ENCODE measurements at regions not wholly inside any gene's neighbourhood (a gene's known extent, or its start where the extent isn't known, plus 50 kb on each side); places are given as distances from the start of the nearest gene placed in this dataset.

- no peaks in the 10 kb centered on the region for H3K9me3 ChIP-seq (replicated peaks in 1 of 2; ENCODE audit: control insufficient read depth in 2 of 2, insufficient read depth in 1 of 2, low read depth in 1 of 2, low read length in 2 of 2)
- no CpG with 5 or more reads among the region's 4 CpGs for WGBS, 2 donors (ENCODE audit: extremely low coverage in 2 of 2, insufficient read length in 2 of 2, insufficient replicate concordance in 1 of 2)
- no peak overlapping the region for H3K9ac ChIP-seq (ENCODE audit: low read depth, low read length, poor library complexity)
- no peaks in the 10 kb centered on the region for H3K4me1 ChIP-seq (ENCODE audit: control insufficient read depth in 2 of 2, insufficient read depth in 1 of 2, low read depth in 1 of 2, low read length in 2 of 2)
- no peak overlapping the region for H3K27ac ChIP-seq (replicated peaks; ENCODE audit: low read length)
- no peak overlapping the region for H2AFZ ChIP-seq (ENCODE audit: low read length)
- no peak overlapping the region for H3K23ac ChIP-seq (ENCODE audit: low read depth, low read length, poor library complexity)
- H4K91ac ChIP-seq (ENCODE audit: low read depth, low read length, poor library complexity): no peak overlapping the region
- no peak overlapping the region for H2BK5ac ChIP-seq (ENCODE audit: low read length)
- no peak overlapping the region for H3K4me3 ChIP-seq (ENCODE audit: low read length in 2 of 2)
- H2BK120ac ChIP-seq (ENCODE audit: low read depth, low read length): no peak overlapping the region
- H3K27me3 ChIP-seq (ENCODE audit: control insufficient read depth in 3 of 3, insufficient read depth in 3 of 3, low read depth in 1 of 3, low read length in 3 of 3): no peaks in the 10 kb centered on the region
- no peak overlapping the region for H2BK12ac ChIP-seq (ENCODE audit: low read length)
- H3K36me3 ChIP-seq (replicated peaks in 1 of 2; ENCODE audit: control insufficient read depth in 2 of 2, insufficient read depth in 2 of 2, low read length in 2 of 2): no peaks in the 10 kb centered on the region
- H3K79me1 ChIP-seq (ENCODE audit: low read depth, low read length): no peaks in the 10 kb centered on the region
- no peak overlapping the region for H2BK15ac ChIP-seq (ENCODE audit: low read length)
- no peak overlapping the region for H2AK5ac ChIP-seq (ENCODE audit: low read depth, low read length)
- no peak overlapping the region for H3K4ac ChIP-seq (ENCODE audit: low read length)
- H4K8ac ChIP-seq (ENCODE audit: low read depth, low read length): no peak overlapping the region
- no peak overlapping the region for H3K14ac ChIP-seq (ENCODE audit: low read length)
- H3K4me2 ChIP-seq (ENCODE audit: insufficient read depth, low read length, poor library complexity, severe bottlenecking): no peak overlapping the region
- no peak overlapping the region for H3K18ac ChIP-seq (ENCODE audit: low read length)
- no peak for DNase-seq (ENCODE audit: low spot score)
These were observed 647.3 kb upstream of the GHITM start for GRCh38 chr10:83492004-83492403.

GRCh38 chr10:83512681-83513080, 626.6 kb upstream of the GHITM start:
- Histone ChIP-seq H3K18ac (ENCODE audit: low read length) (no peak overlapping the region), H3K4me1 (ENCODE audit: control insufficient read depth in 2 of 2, insufficient read depth in 1 of 2, low read depth in 1 of 2, low read length in 2 of 2) (no peaks in the 10 kb centered on the region), H3K9me3 (replicated peaks in 1 of 2; ENCODE audit: control insufficient read depth in 2 of 2, insufficient read depth in 1 of 2, low read depth in 1 of 2, low read length in 2 of 2) (no peaks in the 10 kb centered on the region), H2AFZ (ENCODE audit: low read length) (no peak overlapping the region), H2BK15ac (ENCODE audit: low read length) (no peak overlapping the region), H3K9ac (ENCODE audit: low read depth, low read length, poor library complexity) (no peak overlapping the region), H2BK5ac (ENCODE audit: low read length) (no peak overlapping the region), H3K4me3 (ENCODE audit: low read length in 2 of 2) (no peak overlapping the region), H4K91ac (ENCODE audit: low read depth, low read length, poor library complexity) (no peak overlapping the region), H2BK120ac (ENCODE audit: low read depth, low read length) (no peak overlapping the region), H3K23ac (ENCODE audit: low read depth, low read length, poor library complexity) (no peak overlapping the region), H3K27me3 (ENCODE audit: control insufficient read depth in 3 of 3, insufficient read depth in 3 of 3, low read depth in 1 of 3, low read length in 3 of 3) (no peaks in the 10 kb centered on the region), H3K4ac (ENCODE audit: low read length) (no peak overlapping the region), H3K14ac (ENCODE audit: low read length) (no peak overlapping the region), H3K79me1 (ENCODE audit: low read depth, low read length) (no peaks in the 10 kb centered on the region), H3K4me2 (ENCODE audit: insufficient read depth, low read length, poor library complexity, severe bottlenecking) (no peak overlapping the region), H3K27ac (replicated peaks; ENCODE audit: low read length) (no peak overlapping the region), H3K36me3 (replicated peaks in 1 of 2; ENCODE audit: control insufficient read depth in 2 of 2, insufficient read depth in 2 of 2, low read length in 2 of 2) (no peaks in the 10 kb centered on the region), H4K8ac (ENCODE audit: low read depth, low read length) (no peak overlapping the region), H2BK12ac (ENCODE audit: low read length) (no peak overlapping the region), H2AK5ac (ENCODE audit: low read depth, low read length) (no peak overlapping the region)
- no CpG with 5 or more reads among the region's 5 CpGs for WGBS, 2 donors (ENCODE audit: extremely low coverage in 2 of 2, insufficient read length in 2 of 2, insufficient replicate concordance in 1 of 2)
- no peak for DNase-seq (ENCODE audit: low spot score)

GRCh38 chr10:83515001-83515400, 624.3 kb upstream of the GHITM start:
- Histone ChIP-seq H3K27ac (replicated peaks; ENCODE audit: low read length) (no peak overlapping the region), H3K9me3 (replicated peaks in 1 of 2; ENCODE audit: control insufficient read depth in 2 of 2, insufficient read depth in 1 of 2, low read depth in 1 of 2, low read length in 2 of 2) (no peaks in the 10 kb centered on the region), H3K4me1 (ENCODE audit: control insufficient read depth in 2 of 2, insufficient read depth in 1 of 2, low read depth in 1 of 2, low read length in 2 of 2) (no peaks in the 10 kb centered on the region), H2AK5ac (ENCODE audit: low read depth, low read length) (no peak overlapping the region), H3K18ac (ENCODE audit: low read length) (no peak overlapping the region), H3K4ac (ENCODE audit: low read length) (no peak overlapping the region), H3K4me3 (ENCODE audit: low read length in 2 of 2) (no peak overlapping the region), H3K79me1 (ENCODE audit: low read depth, low read length) (no peaks in the 10 kb centered on the region), H2BK15ac (ENCODE audit: low read length) (no peak overlapping the region), H4K91ac (ENCODE audit: low read depth, low read length, poor library complexity) (no peak overlapping the region), H3K27me3 (ENCODE audit: control insufficient read depth in 3 of 3, insufficient read depth in 3 of 3, low read depth in 1 of 3, low read length in 3 of 3) (no peaks in the 10 kb centered on the region), H2AFZ (ENCODE audit: low read length) (no peak overlapping the region), H2BK12ac (ENCODE audit: low read length) (no peak overlapping the region), H2BK120ac (ENCODE audit: low read depth, low read length) (no peak overlapping the region), H3K9ac (ENCODE audit: low read depth, low read length, poor library complexity) (no peak overlapping the region), H3K23ac (ENCODE audit: low read depth, low read length, poor library complexity) (no peak overlapping the region), H3K14ac (ENCODE audit: low read length) (no peak overlapping the region), H2BK5ac (ENCODE audit: low read length) (no peak overlapping the region), H3K4me2 (ENCODE audit: insufficient read depth, low read length, poor library complexity, severe bottlenecking) (no peak overlapping the region), H4K8ac (ENCODE audit: low read depth, low read length) (no peak overlapping the region), H3K36me3 (replicated peaks in 1 of 2; ENCODE audit: control insufficient read depth in 2 of 2, insufficient read depth in 2 of 2, low read length in 2 of 2) (no peaks in the 10 kb centered on the region)
- WGBS, 2 donors (ENCODE audit: extremely low coverage in 2 of 2, insufficient read length in 2 of 2, insufficient replicate concordance in 1 of 2): no CpG with 5 or more reads among the region's 3 CpGs
- no peak for DNase-seq (ENCODE audit: low spot score)

GRCh38 chr10:83516788-83517187, 622.5 kb upstream of the GHITM start:
- no peaks in the 10 kb centered on the region for H3K9me3 ChIP-seq (replicated peaks in 1 of 2; ENCODE audit: control insufficient read depth in 2 of 2, insufficient read depth in 1 of 2, low read depth in 1 of 2, low read length in 2 of 2)
- H3K18ac ChIP-seq (ENCODE audit: low read length): no peak overlapping the region
- H4K8ac ChIP-seq (ENCODE audit: low read depth, low read length): no peak overlapping the region

More at GRCh38 chr10:83516788-83517187, 622.5 kb upstream of the GHITM start:
- Histone ChIP-seq H2BK15ac (ENCODE audit: low read length) (no peak overlapping the region), H3K79me1 (ENCODE audit: low read depth, low read length) (no peaks in the 10 kb centered on the region), H3K14ac (ENCODE audit: low read length) (no peak overlapping the region), H3K9ac (ENCODE audit: low read depth, low read length, poor library complexity) (no peak overlapping the region), H2BK12ac (ENCODE audit: low read length) (no peak overlapping the region), H3K4ac (ENCODE audit: low read length) (no peak overlapping the region), H3K27ac (replicated peaks; ENCODE audit: low read length) (no peak overlapping the region), H2AFZ (ENCODE audit: low read length) (no peak overlapping the region), H2AK5ac (ENCODE audit: low read depth, low read length) (no peak overlapping the region), H3K4me3 (ENCODE audit: low read length in 2 of 2) (no peak overlapping the region), H3K27me3 (ENCODE audit: control insufficient read depth in 3 of 3, insufficient read depth in 3 of 3, low read depth in 1 of 3, low read length in 3 of 3) (no peaks in the 10 kb centered on the region), H3K36me3 (replicated peaks in 1 of 2; ENCODE audit: control insufficient read depth in 2 of 2, insufficient read depth in 2 of 2, low read length in 2 of 2) (no peaks in the 10 kb centered on the region), H3K23ac (ENCODE audit: low read depth, low read length, poor library complexity) (no peak overlapping the region), H4K91ac (ENCODE audit: low read depth, low read length, poor library complexity) (no peak overlapping the region), H3K4me2 (ENCODE audit: insufficient read depth, low read length, poor library complexity, severe bottlenecking) (no peak overlapping the region), H3K4me1 (ENCODE audit: control insufficient read depth in 2 of 2, insufficient read depth in 1 of 2, low read depth in 1 of 2, low read length in 2 of 2) (no peaks in the 10 kb centered on the region), H2BK5ac (ENCODE audit: low read length) (no peak overlapping the region), H2BK120ac (ENCODE audit: low read depth, low read length) (no peak overlapping the region)
- no CpG with 5 or more reads among the region's 4 CpGs for WGBS, 2 donors (ENCODE audit: extremely low coverage in 2 of 2, insufficient read length in 2 of 2, insufficient replicate concordance in 1 of 2)
- no peak for DNase-seq (ENCODE audit: low spot score)
